ENCODE measurements at regions not wholly inside any gene's neighbourhood (a gene's known extent, or its start where the extent isn't known, plus 50 kb on each side); places are given as distances from the start of the nearest gene placed in this dataset.

GRCh38 chr17:14405189-14405588 is 104.3 kb downstream of the HS3ST3B1 start:
- TF ChIP-seq CTCF (IDR thresholded peaks at IDR 0.05), result no peak
